MM.1S (cell line): ENCODE measurements at regions not wholly inside any gene's neighbourhood (a gene's known extent, or its start where the extent isn't known, plus 50 kb on each side); places are given as distances from the start of the nearest gene placed in this dataset.

Experiments used
- EZH2 ChIP-seq: fragments of 300-600 bp; sonication (generic); optimal IDR thresholded peaks from 2 replicates; pipeline ENCODE3; 2017; ENCODE audit warnings: low read depth, mild to moderate bottlenecking, antibody characterized with exemption, low read length, mixed read lengths
- EZH2phosphoT487 ChIP-seq: fragments of 300-600 bp; sonication (generic); IDR thresholded peaks from 2 replicates; pipeline ENCODE4 v1.6.1; 2018; ENCODE audit warnings: antibody characterized with exemption, low read length
- TF ChIP-seq, protein P1 (sequence below): fragments of 300-600 bp; sonication (generic); IDR thresholded peaks from 2 replicates; pipeline ENCODE4 v1.5.1; 2016; ENCODE audit warnings: antibody characterized with exemption, low read length, mixed read lengths

DNA sequence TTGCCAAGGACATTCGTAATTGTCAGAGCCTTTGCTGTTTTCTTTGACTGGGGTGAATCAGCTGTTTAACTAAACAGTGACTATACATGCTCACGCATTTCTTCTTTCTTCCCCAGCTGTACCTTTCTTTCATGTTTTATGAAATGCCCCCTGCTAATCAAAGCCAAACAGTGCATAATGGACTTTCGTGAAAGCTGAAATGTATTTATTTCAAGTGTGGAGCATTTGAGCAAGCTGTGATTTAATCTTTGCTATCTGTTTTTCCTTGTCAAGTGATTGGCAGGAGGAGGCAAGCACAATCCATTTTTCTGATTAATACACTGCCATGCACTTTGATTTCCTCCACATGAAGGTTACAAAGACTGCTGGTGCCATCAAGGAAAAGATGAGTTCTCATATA, 831.7 kb upstream of the SPRY2 start:
- TF ChIP-seq, protein P1, sequence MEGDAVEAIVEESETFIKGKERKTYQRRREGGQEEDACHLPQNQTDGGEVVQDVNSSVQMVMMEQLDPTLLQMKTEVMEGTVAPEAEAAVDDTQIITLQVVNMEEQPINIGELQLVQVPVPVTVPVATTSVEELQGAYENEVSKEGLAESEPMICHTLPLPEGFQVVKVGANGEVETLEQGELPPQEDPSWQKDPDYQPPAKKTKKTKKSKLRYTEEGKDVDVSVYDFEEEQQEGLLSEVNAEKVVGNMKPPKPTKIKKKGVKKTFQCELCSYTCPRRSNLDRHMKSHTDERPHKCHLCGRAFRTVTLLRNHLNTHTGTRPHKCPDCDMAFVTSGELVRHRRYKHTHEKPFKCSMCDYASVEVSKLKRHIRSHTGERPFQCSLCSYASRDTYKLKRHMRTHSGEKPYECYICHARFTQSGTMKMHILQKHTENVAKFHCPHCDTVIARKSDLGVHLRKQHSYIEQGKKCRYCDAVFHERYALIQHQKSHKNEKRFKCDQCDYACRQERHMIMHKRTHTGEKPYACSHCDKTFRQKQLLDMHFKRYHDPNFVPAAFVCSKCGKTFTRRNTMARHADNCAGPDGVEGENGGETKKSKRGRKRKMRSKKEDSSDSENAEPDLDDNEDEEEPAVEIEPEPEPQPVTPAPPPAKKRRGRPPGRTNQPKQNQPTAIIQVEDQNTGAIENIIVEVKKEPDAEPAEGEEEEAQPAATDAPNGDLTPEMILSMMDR: no peak
- TF ChIP-seq EZH2 (no peak), EZH2phosphoT487 (no peak)
